Uterus (tissue), 2 donors: ENCODE measurements at regions not wholly inside any gene's neighbourhood (a gene's known extent, or its start where the extent isn't known, plus 50 kb on each side); places are given as distances from the start of the nearest gene placed in this dataset.

Source experiments
- POLR2A ChIP-seq, 2 donors: fragments of 450-650 bp; IDR thresholded peaks; one replicate each; pipeline ENCODE4 v1.6.1; 2016; ENCODE audit warnings: antibody characterized with exemption in 2 of 2, mild to moderate bottlenecking in 1 of 2, moderate library complexity in 1 of 2
- TF ChIP-seq, protein P1 (sequence below), 4 experiments: fragments of 200-600 bp in 2 of 4; fragments of 450-650 bp in 2 of 4; sonication (generic) in 2 of 4; IDR thresholded peaks; one replicate each; pipeline ENCODE4 v1.5.1; 2016 to 2019; ENCODE audit warnings: antibody characterized with exemption in 4 of 4, mild to moderate bottlenecking in 2 of 4, moderate library complexity in 1 of 4

DNA sequence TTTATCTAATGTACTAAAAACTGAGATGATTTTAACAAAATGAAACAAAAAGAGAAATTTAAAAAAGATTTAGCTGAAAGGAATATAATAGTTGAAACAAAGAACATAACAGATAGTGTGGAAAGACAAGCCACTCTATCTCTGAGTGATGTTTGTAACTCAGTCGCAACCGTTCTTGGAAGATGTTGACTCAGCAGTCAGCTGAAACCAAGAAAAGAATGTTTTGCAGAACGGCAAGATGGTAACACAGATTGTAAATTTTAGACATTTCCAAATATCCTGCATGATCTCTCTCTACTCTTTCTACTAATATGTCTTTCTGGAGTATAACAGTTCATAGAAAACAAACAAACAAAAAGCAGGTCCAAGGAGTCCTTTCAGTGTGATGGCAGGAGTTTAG is 746.1 kb upstream of the CDH6 start:
- TF ChIP-seq, protein P1, sequence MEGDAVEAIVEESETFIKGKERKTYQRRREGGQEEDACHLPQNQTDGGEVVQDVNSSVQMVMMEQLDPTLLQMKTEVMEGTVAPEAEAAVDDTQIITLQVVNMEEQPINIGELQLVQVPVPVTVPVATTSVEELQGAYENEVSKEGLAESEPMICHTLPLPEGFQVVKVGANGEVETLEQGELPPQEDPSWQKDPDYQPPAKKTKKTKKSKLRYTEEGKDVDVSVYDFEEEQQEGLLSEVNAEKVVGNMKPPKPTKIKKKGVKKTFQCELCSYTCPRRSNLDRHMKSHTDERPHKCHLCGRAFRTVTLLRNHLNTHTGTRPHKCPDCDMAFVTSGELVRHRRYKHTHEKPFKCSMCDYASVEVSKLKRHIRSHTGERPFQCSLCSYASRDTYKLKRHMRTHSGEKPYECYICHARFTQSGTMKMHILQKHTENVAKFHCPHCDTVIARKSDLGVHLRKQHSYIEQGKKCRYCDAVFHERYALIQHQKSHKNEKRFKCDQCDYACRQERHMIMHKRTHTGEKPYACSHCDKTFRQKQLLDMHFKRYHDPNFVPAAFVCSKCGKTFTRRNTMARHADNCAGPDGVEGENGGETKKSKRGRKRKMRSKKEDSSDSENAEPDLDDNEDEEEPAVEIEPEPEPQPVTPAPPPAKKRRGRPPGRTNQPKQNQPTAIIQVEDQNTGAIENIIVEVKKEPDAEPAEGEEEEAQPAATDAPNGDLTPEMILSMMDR (IDR thresholded peaks at IDR 0.05), result no peak
- TF ChIP-seq POLR2A (IDR thresholded peaks at IDR 0.05), result no peak
